Panc1 (cell line): ENCODE measurements at regions not wholly inside any gene's neighbourhood (a gene's known extent, or its start where the extent isn't known, plus 50 kb on each side); places are given as distances from the start of the nearest gene placed in this dataset.

Source experiments
- ATAC-seq: fragments of 200-7000 bp; cut with Tn5 transposase; 2 replicates; pipeline ENCODE4 v1.9.1; 2020; ENCODE audit warnings: mild to moderate bottlenecking, moderate library complexity
- BruUV-seq: library from RNA; stranded (reverse); fragments of 400-500 nt; replicated peaks from 2 replicates; lab custom pipeline; 2021; lab: Mats Ljungman, UMichigan
- CTCF ChIA-PET: fragments of 300-600 bp; sonication (Branson Sonifier 250); formaldehyde crosslinking; loops from one replicate; lab custom pipeline; 2022; ENCODE audit warnings: antibody characterized with exemption; lab: Charles Lee
- POLR2A ChIA-PET: fragments of 300-600 bp; sonication (Branson Sonifier 250); formaldehyde crosslinking; loops from one replicate; lab custom pipeline; 2022; ENCODE audit warnings: antibody characterized with exemption; lab: Charles Lee
- DNase-seq: peaks from one replicate; pipeline ENCODE4 v3.0.0-alpha.2; 2010; ENCODE audit warnings: low read depth, low spot score
- H3K27ac ChIP-seq: 2 replicates; pipeline ENCODE4 v1.5.1; 2011; ENCODE audit warnings: mild to moderate bottlenecking, low read length, inconsistent platforms
- H3K27me3 ChIP-seq: fragments of 200-500 bp; sonication (Bioruptor generic); 2 replicates; pipeline ENCODE4 v1.6.0; 2014; ENCODE audit warnings: low read length, inconsistent platforms; ENCODE audit not compliant: control insufficient read depth, insufficient read depth
- H3K36me3 ChIP-seq: fragments of 200-500 bp; sonication (Bioruptor generic); 2 replicates; pipeline ENCODE4 v1.5.1; 2014; ENCODE audit warnings: inconsistent platforms, mild to moderate bottlenecking, low read length, moderate library complexity; ENCODE audit not compliant: control insufficient read depth, insufficient read depth
- H3K4me1 ChIP-seq: 2 replicates; pipeline ENCODE4 v1.5.1; 2011; ENCODE audit warnings: inconsistent platforms, mild to moderate bottlenecking, low read length, moderate library complexity; ENCODE audit not compliant: control insufficient read depth, insufficient read depth
- H3K4me3 ChIP-seq, 2 experiments: 2 replicates each; pipeline ENCODE4 v1.5.1; 2011 to 2012; ENCODE audit warnings: low read depth in 2 of 2, low read length in 2 of 2, mild to moderate bottlenecking in 2 of 2, inconsistent platforms in 1 of 2, moderate library complexity in 1 of 2
- H3K9me3 ChIP-seq: fragments of 200-500 bp; sonication (Bioruptor generic); 2 replicates; pipeline ENCODE4 v1.5.1; 2014; ENCODE audit warnings: low read depth, mild to moderate bottlenecking, inconsistent platforms, low read length, moderate library complexity; ENCODE audit not compliant: control insufficient read depth, insufficient read depth
- POLR2AphosphoS5 ChIP-seq: IDR thresholded peaks from 2 replicates; pipeline ENCODE4 v1.6.1; 2012; ENCODE audit warnings: mild to moderate bottlenecking, low read depth, low read length, moderate library complexity
- SIN3A ChIP-seq: IDR thresholded peaks from 2 replicates; pipeline ENCODE4 v1.6.1; 2012; ENCODE audit warnings: low read depth, mild to moderate bottlenecking, low read length, moderate library complexity, borderline replicate concordance; ENCODE audit not compliant: insufficient read depth
- TCF7L2 ChIP-seq: IDR thresholded peaks from 2 replicates; pipeline ENCODE4 v1.6.1; 2011; ENCODE audit warnings: mild to moderate bottlenecking, low read depth, low read length, inconsistent platforms
- in situ Hi-C: cut with HindIII; loops from 2 replicates; pipeline ENCODE4 v1.10.0; 2016; ENCODE audit warnings: low sequenced_read_pairs, low pct_unique_long_range_greater_than_20kb
- intact Hi-C: fragments of 100-400 bp; cut with micrococcal nuclease; formaldehyde crosslinking; loops from one replicate; pipeline ENCODE4 v1.10.0; 2022; ENCODE audit not compliant: unreplicated experiment
- TF ChIP-seq, protein P1 (sequence below): fragments of 450-650 bp; IDR thresholded peaks from 2 replicates; pipeline ENCODE4 v1.5.1; 2017; ENCODE audit warnings: mild to moderate bottlenecking
- TF ChIP-seq, protein P2 (sequence below), 2 experiments: IDR thresholded peaks; 2 replicates each; pipeline ENCODE4 v1.6.1; 2011 to 2012; ENCODE audit warnings: low read depth in 2 of 2, control low read depth in 1 of 2, low read length in 1 of 2, mild to moderate bottlenecking in 1 of 2, moderate library complexity in 1 of 2; ENCODE audit not compliant: insufficient read depth in 1 of 2

DNA sequence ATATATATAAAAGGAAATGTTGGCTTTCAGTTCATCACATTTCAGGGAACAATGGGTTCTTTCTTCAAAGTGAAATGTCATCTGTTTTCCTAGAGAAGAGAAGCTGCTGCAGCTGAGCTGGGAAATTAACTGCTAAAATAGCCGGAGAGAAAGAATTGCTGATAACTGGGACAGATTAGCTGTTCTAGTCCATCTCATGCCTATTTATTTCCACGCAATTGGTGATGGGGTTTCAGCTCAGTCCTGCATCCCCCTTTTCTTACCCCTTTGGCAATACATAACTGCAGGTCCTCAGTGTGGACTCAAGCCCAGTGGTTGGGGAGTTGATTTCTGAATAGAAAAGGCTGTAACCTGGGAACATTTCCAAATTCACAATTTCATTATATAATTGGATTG lies 436.9 kb upstream of the TMEM132C start:
- ATAC-seq (no peak), DNase-seq (no peak)
- POLR2A ChIA-PET, result no interaction called here
- no TSS peak for BruUV-seq
- no peaks in the 10 kb centered on the region for H3K36me3 ChIP-seq
- CTCF ChIA-PET, result no interaction called here
- H3K27me3 ChIP-seq, result no peaks in the 10 kb centered on the region
- no peaks in the 10 kb centered on the region for H3K9me3 ChIP-seq
- H3K27ac ChIP-seq, result no peak overlapping the region
- no peak overlapping the region for H3K4me3 ChIP-seq
- TF ChIP-seq, protein P1, sequence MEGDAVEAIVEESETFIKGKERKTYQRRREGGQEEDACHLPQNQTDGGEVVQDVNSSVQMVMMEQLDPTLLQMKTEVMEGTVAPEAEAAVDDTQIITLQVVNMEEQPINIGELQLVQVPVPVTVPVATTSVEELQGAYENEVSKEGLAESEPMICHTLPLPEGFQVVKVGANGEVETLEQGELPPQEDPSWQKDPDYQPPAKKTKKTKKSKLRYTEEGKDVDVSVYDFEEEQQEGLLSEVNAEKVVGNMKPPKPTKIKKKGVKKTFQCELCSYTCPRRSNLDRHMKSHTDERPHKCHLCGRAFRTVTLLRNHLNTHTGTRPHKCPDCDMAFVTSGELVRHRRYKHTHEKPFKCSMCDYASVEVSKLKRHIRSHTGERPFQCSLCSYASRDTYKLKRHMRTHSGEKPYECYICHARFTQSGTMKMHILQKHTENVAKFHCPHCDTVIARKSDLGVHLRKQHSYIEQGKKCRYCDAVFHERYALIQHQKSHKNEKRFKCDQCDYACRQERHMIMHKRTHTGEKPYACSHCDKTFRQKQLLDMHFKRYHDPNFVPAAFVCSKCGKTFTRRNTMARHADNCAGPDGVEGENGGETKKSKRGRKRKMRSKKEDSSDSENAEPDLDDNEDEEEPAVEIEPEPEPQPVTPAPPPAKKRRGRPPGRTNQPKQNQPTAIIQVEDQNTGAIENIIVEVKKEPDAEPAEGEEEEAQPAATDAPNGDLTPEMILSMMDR, result no peak
- TF ChIP-seq, protein P2, sequence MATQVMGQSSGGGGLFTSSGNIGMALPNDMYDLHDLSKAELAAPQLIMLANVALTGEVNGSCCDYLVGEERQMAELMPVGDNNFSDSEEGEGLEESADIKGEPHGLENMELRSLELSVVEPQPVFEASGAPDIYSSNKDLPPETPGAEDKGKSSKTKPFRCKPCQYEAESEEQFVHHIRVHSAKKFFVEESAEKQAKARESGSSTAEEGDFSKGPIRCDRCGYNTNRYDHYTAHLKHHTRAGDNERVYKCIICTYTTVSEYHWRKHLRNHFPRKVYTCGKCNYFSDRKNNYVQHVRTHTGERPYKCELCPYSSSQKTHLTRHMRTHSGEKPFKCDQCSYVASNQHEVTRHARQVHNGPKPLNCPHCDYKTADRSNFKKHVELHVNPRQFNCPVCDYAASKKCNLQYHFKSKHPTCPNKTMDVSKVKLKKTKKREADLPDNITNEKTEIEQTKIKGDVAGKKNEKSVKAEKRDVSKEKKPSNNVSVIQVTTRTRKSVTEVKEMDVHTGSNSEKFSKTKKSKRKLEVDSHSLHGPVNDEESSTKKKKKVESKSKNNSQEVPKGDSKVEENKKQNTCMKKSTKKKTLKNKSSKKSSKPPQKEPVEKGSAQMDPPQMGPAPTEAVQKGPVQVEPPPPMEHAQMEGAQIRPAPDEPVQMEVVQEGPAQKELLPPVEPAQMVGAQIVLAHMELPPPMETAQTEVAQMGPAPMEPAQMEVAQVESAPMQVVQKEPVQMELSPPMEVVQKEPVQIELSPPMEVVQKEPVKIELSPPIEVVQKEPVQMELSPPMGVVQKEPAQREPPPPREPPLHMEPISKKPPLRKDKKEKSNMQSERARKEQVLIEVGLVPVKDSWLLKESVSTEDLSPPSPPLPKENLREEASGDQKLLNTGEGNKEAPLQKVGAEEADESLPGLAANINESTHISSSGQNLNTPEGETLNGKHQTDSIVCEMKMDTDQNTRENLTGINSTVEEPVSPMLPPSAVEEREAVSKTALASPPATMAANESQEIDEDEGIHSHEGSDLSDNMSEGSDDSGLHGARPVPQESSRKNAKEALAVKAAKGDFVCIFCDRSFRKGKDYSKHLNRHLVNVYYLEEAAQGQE (IDR thresholded peaks at IDR 0.05; ENCODE audit: insufficient read depth in 1 of 2, low read depth in 2 of 2, low read length in 1 of 2), result no peak
- TF ChIP-seq SIN3A (no peak), POLR2AphosphoS5 (no peak), TCF7L2 (no peak)
- intact Hi-C loops, result no loop called here
- in situ Hi-C loops, result no loop called here
- H3K4me1 ChIP-seq, result no peaks in the 10 kb centered on the region

DNA sequence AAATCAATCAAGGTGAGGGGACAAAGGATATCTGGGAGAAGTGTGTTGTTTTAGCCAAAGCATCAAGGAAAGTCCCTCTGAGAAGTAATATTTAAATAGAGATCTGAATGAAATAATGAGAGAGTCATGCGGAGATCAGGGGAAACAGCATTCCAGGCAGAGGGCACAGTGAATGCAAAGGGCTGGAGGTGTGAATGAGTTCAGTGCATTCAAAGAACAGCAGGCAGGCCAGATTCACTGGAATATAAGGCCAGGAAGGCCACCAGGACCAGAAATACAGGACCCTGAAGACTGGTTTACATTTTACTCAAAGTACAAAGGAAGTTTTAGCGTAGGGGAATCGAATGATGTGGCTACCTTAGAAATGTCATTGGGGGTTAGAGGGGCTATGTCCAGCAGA lies 436.2 kb upstream of the TMEM132C start:
- no peak for DNase-seq
- Histone ChIP-seq H3K27ac (no peak overlapping the region), H3K27me3 (no peaks in the 10 kb centered on the region), H3K9me3 (no peaks in the 10 kb centered on the region), H3K36me3 (no peaks in the 10 kb centered on the region), H3K4me1 (no peaks in the 10 kb centered on the region), H3K4me3 (no peak overlapping the region)
- POLR2A ChIA-PET, result no interaction called here
- ATAC-seq, result no peak
- CTCF ChIA-PET, result no interaction called here
- in situ Hi-C loops (no loop called here), intact Hi-C loops (no loop called here)
- TF ChIP-seq SIN3A (no peak), TCF7L2 (no peak), POLR2AphosphoS5 (no peak)
- TF ChIP-seq, protein P1, result no peak
- TF ChIP-seq, protein P2 (IDR thresholded peaks at IDR 0.05; ENCODE audit: insufficient read depth in 1 of 2, low read depth in 2 of 2, low read length in 1 of 2), result no peak
- BruUV-seq, result no TSS peak
